ENCODE measurements at regions not wholly inside any gene's neighbourhood (a gene's known extent, or its start where the extent isn't known, plus 50 kb on each side); places are given as distances from the start of the nearest gene placed in this dataset.

DNA sequence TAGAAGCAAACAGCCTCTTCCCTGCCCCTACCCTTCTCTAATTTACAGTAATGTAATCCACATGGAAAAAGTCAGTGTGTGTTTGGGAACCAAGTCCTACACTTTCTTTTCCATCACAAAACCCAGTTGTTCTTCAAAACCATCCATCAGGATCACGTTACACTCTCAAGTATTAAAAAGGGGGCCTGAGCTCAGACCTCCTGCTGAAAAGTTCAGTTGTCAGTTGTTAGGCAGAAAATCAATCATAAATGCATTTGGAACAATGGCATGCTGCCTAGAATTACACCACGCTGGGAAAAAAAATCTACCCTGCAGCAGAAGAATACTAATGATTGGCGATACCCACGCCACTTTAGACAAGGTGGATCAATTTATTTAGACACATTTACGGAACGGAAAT lies 236.5 kb downstream of the PARM1 start:
- no peak for TF ChIP-seq POLR2A (IDR thresholded peaks at IDR 0.05; ENCODE audit: low read depth, low read length)
- TF ChIP-seq, protein P1, sequence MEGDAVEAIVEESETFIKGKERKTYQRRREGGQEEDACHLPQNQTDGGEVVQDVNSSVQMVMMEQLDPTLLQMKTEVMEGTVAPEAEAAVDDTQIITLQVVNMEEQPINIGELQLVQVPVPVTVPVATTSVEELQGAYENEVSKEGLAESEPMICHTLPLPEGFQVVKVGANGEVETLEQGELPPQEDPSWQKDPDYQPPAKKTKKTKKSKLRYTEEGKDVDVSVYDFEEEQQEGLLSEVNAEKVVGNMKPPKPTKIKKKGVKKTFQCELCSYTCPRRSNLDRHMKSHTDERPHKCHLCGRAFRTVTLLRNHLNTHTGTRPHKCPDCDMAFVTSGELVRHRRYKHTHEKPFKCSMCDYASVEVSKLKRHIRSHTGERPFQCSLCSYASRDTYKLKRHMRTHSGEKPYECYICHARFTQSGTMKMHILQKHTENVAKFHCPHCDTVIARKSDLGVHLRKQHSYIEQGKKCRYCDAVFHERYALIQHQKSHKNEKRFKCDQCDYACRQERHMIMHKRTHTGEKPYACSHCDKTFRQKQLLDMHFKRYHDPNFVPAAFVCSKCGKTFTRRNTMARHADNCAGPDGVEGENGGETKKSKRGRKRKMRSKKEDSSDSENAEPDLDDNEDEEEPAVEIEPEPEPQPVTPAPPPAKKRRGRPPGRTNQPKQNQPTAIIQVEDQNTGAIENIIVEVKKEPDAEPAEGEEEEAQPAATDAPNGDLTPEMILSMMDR (IDR thresholded peaks at IDR 0.05; ENCODE audit: extremely low read depth in 1 of 2, insufficient read depth in 1 of 2, low read depth in 1 of 2, low read length in 2 of 2): no peak
- no peak for TF ChIP-seq GATA2 (IDR thresholded peaks at IDR 0.05; ENCODE audit: insufficient read depth, insufficient read length, low read depth, low read length)
- TF ChIP-seq FOS (IDR thresholded peaks at IDR 0.05; ENCODE audit: borderline replicate concordance, insufficient read depth, low read length): no peak
- TF ChIP-seq EZH2 (IDR thresholded peaks at IDR 0.05; ENCODE audit: borderline replicate concordance, low read depth, low read length, severe bottlenecking): no peak
- TF ChIP-seq POLR2AphosphoS5 (IDR thresholded peaks at IDR 0.05; ENCODE audit: insufficient read depth, low read depth, low read length): no peak
- TF ChIP-seq, protein P2, sequence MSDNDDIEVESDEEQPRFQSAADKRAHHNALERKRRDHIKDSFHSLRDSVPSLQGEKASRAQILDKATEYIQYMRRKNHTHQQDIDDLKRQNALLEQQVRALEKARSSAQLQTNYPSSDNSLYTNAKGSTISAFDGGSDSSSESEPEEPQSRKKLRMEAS (IDR thresholded peaks at IDR 0.05; ENCODE audit: insufficient read depth, insufficient read length): no peak
- TF ChIP-seq JUN (IDR thresholded peaks at IDR 0.05; ENCODE audit: borderline replicate concordance, insufficient read depth, insufficient read length, low read depth): no peak
- TF ChIP-seq MYC (IDR thresholded peaks at IDR 0.05; ENCODE audit: low read depth, low read length): no peak

Measured in endothelial cell of umbilical vein (primary cell).